Thyroid gland (tissue), 4 donors: ENCODE measurements at regions not wholly inside any gene's neighbourhood (a gene's known extent, or its start where the extent isn't known, plus 50 kb on each side); places are given as distances from the start of the nearest gene placed in this dataset.

Experiments
- CTCF ChIP-seq, 6 experiments: fragments of 200-600 bp in 3 of 6; fragments of 450-650 bp in 3 of 6; sonication (generic) in 3 of 6; IDR thresholded peaks; one replicate each; pipeline ENCODE4 v1.5.1; 2016 to 2019; ENCODE audit warnings: antibody characterized with exemption in 6 of 6, mild to moderate bottlenecking in 2 of 6, inconsistent platforms in 1 of 6, moderate library complexity in 1 of 6
- POLR2A ChIP-seq, 2 donors: fragments of 450-650 bp; IDR thresholded peaks; one replicate each; pipeline ENCODE4 v1.6.1; 2017; ENCODE audit warnings: antibody characterized with exemption in 2 of 2, mild to moderate bottlenecking in 2 of 2, moderate library complexity in 1 of 2

- TF ChIP-seq CTCF (IDR thresholded peaks at IDR 0.05) (no peak), POLR2A (IDR thresholded peaks at IDR 0.05) (no peak)
These were observed 167.8 kb downstream of the AHR start for GRCh38 chr7:17466216-17466615.
